ENCODE measurements at regions not wholly inside any gene's neighbourhood (a gene's known extent, or its start where the extent isn't known, plus 50 kb on each side); places are given as distances from the start of the nearest gene placed in this dataset.

DNA sequence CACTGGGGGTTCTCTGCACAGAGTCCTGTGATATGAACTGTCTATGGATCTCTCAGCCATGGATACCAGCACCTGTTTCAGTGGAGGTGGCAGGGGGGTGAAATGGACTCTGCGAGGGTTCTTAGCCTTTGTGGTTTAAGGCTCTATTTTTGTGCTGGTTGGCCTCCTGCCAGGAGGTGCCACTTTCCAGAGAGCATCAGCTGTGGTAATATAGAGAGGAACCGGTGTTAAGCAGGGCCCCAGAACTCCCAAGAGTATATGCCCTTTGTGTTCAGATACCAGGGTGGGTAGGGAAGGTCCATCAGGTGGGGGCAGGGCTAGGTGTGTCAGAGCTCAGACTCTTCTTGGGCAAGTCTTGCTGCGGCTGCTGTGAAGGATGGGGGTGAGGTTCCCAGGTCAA lies 330.0 kb upstream of the PLD5 start (continued):
- TF ChIP-seq IRF5 (IDR thresholded peaks at IDR 0.05; ENCODE audit: borderline replicate concordance), result no peak

- ChIA-PET SMC1A (ENCODE audit: uncharacterized antibody, unreplicated experiment) (no interaction called here), POLR2A (no interaction called here), RAD21 (ENCODE audit: unreplicated experiment) (no interaction called here), CTCF (no interaction called here)
- ATAC-seq (no peak), DNase-seq (ENCODE audit: low read depth, low spot score) (no peak), FAIRE-seq (peak; percentile 52)
- intact Hi-C loops (cut with micrococcal nuclease; ENCODE audit: unreplicated experiment), result no loop called here
- Histone ChIP-seq H3K27ac (ENCODE audit: control insufficient read depth, insufficient read depth) (no peak overlapping the region), H3K36me3 (ENCODE audit: control insufficient read depth in 2 of 2, insufficient read depth in 2 of 2, low read length in 1 of 2) (no peaks in the 10 kb centered on the region), H4K20me1 (ENCODE audit: control insufficient read depth, insufficient read depth) (no peaks in the 10 kb centered on the region), H2AFZ (ENCODE audit: control insufficient read depth, low read depth, low read length) (no peak overlapping the region), H3K4me3 (no peak overlapping the region), H3K9me3 (replicated peaks; ENCODE audit: control insufficient read depth, insufficient read depth, low read length) (no peaks in the 10 kb centered on the region), H3K79me2 (ENCODE audit: control insufficient read depth, insufficient read depth, low read length) (no peaks in the 10 kb centered on the region), H3K9ac (ENCODE audit: control insufficient read depth, insufficient read depth, low read length) (no peak overlapping the region), H3K4me2 (ENCODE audit: control insufficient read depth, insufficient read depth) (no peak overlapping the region), H3K27me3 (replicated peaks in 1 of 2; ENCODE audit: control insufficient read depth in 2 of 2, insufficient read depth in 2 of 2, low read length in 1 of 2) (no peaks in the 10 kb centered on the region), H3K4me1 (ENCODE audit: control insufficient read depth, insufficient read depth, low read length) (no peaks in the 10 kb centered on the region)
- BruUV-seq (replicated peaks), result no TSS peak
- no peak for TF ChIP-seq PAX5 (IDR thresholded peaks at IDR 0.05; ENCODE audit: borderline replicate concordance, low read depth, low read length)
- TF ChIP-seq REST (IDR thresholded peaks at IDR 0.05; ENCODE audit: low read depth, low read length), result peak; percentile 87
- 2% methylated on average over 3 of the region's 3 CpGs for WGBS (ENCODE audit: insufficient coverage, insufficient replicate concordance, low lambda C conversion rate, missing lambda C conversion rate)
- in situ Hi-C loops (cut with MboI), result no loop called here
Observed at GRCh38 chr1:242847390-242847993, 323.0 kb upstream of the PLD5 start.

All from GM12878 (cell line).